ENCODE measurements at regions not wholly inside any gene's neighbourhood (a gene's known extent, or its start where the extent isn't known, plus 50 kb on each side); places are given as distances from the start of the nearest gene placed in this dataset.

GRCh38 chr1:8216005-8216404 lies 101.9 kb upstream of the SLC45A1 start:
- Histone ChIP-seq H3K4me3 (ENCODE audit: extremely low read depth in 1 of 4, insufficient read depth in 2 of 4, low read depth in 3 of 4, low read length in 4 of 4) (no peak overlapping the region), H2BK120ac (replicated peaks; ENCODE audit: low read depth, low read length) (no peak overlapping the region), H2BK20ac (ENCODE audit: low read length) (no peak overlapping the region; the same call in 1 of the 2 replicates), H4K5ac (ENCODE audit: insufficient read length, low read depth, low read length) (no peak overlapping the region), H2AFZ (ENCODE audit: low read length) (no peak overlapping the region), H2BK15ac (ENCODE audit: low read length) (no peak overlapping the region), H2BK12ac (ENCODE audit: low read depth, low read length) (no peak overlapping the region), H3K23ac (ENCODE audit: insufficient read length) (no peak overlapping the region), H3K9me3 (ENCODE audit: insufficient read depth in 2 of 2, low read depth in 1 of 2, low read length in 1 of 2) (no peaks in the 10 kb centered on the region), H3K79me1 (ENCODE audit: low read depth, low read length) (no peaks in the 10 kb centered on the region), H2BK5ac (ENCODE audit: low read depth, low read length) (no peak overlapping the region), H3K4me1 (replicated peaks in 1 of 4; ENCODE audit: control insufficient read depth in 3 of 4, insufficient read depth in 4 of 4, low read length in 3 of 4) (peaks cover 0 to 16% (median 6%) of the 10 kb centered on the region in 4 experiments; a peak in 5 of 7 replicates), H2AK5ac (ENCODE audit: low read depth, low read length) (no peak overlapping the region), H3K36me3 (ENCODE audit: control insufficient read depth in 2 of 4, insufficient read depth in 4 of 4, low read length in 3 of 4) (no peaks in the 10 kb centered on the region), H4K91ac (replicated peaks; ENCODE audit: insufficient read length, low read length) (no peak overlapping the region), H3K27me3 (replicated peaks in 1 of 4; ENCODE audit: control insufficient read depth in 3 of 4, extremely low read depth in 1 of 4, insufficient read depth in 3 of 4, low read length in 3 of 4) (peaks cover 0 to 5% (median 2%) of the 10 kb centered on the region in 4 experiments; a peak in 2 of 7 replicates), H3K23me2 (ENCODE audit: low read depth, low read length) (peaks cover 3% of the 10 kb centered on the region; the same call in 1 of the 2 replicates), H3K4me2 (ENCODE audit: insufficient read depth in 1 of 2, low read depth in 2 of 2, low read length in 2 of 2) (no peak overlapping the region), H4K8ac (ENCODE audit: extremely low read depth, insufficient read depth, low read length) (no peak overlapping the region), H3K79me2 (ENCODE audit: control insufficient read depth in 1 of 2, insufficient read depth in 2 of 2, low read length in 2 of 2) (no peaks in the 10 kb centered on the region), H3K56ac (replicated peaks; ENCODE audit: insufficient read length, low read depth, low read length) (no peak overlapping the region), H3K4ac (replicated peaks; ENCODE audit: insufficient read length, low read depth, low read length) (no peak overlapping the region), H3K14ac (ENCODE audit: insufficient read length) (no peak overlapping the region), H3K9ac (replicated peaks in 1 of 4; ENCODE audit: extremely low read depth in 1 of 4, low read depth in 3 of 4, low read length in 3 of 4) (no peak overlapping the region), H3K18ac (ENCODE audit: extremely low read depth, low read length) (no peak overlapping the region), H3K27ac (ENCODE audit: low read depth, low read length) (no peak overlapping the region), H4K20me1 (replicated peaks in 1 of 2; ENCODE audit: control insufficient read depth in 1 of 2, insufficient read depth in 2 of 2, low read length in 2 of 2) (no peaks in the 10 kb centered on the region)
- FAIRE-seq: no peak
- no peak for TF ChIP-seq TCF12 (IDR thresholded peaks at IDR 0.05; ENCODE audit: low read depth, low read length)
- no peak for TF ChIP-seq KDM5A (IDR thresholded peaks at IDR 0.05; ENCODE audit: low read length)
- no peak for TF ChIP-seq RNF2 (IDR thresholded peaks at IDR 0.05; ENCODE audit: borderline replicate concordance, low read depth, low read length, missing control alignments, poor library complexity, severe bottlenecking)
- TF ChIP-seq SP1 (IDR thresholded peaks at IDR 0.05; ENCODE audit: low read depth, low read length): no peak
- no peak for TF ChIP-seq POU5F1 (IDR thresholded peaks at IDR 0.05; ENCODE audit: low read depth, low read length)
- 95% methylated on average over 1 of the region's 1 CpG; no CpG with 5 or more reads in 1 of the 2 experiments for WGBS, 2 experiments (ENCODE audit: extremely low coverage in 1 of 2, insufficient coverage in 1 of 2, insufficient read length in 1 of 2, insufficient replicate concordance in 2 of 2, low coverage in 1 of 2, low lambda C conversion rate in 2 of 2, missing lambda C conversion rate in 1 of 2)
- ChIA-PET CTCF (ENCODE audit: partially characterized antibody) (no interaction called here), POLR2A (ENCODE audit: partially characterized antibody) (no interaction called here)
- DNase-seq (ENCODE audit: low read depth in 1 of 2, low spot score in 2 of 2): no peak

Measured in H1 (cell line).